HFF-Myc (cell line): ENCODE measurements at regions not wholly inside any gene's neighbourhood (a gene's known extent, or its start where the extent isn't known, plus 50 kb on each side); places are given as distances from the start of the nearest gene placed in this dataset.

ENCODE experiments used
- DNase-seq: peaks from one replicate; pipeline ENCODE4 v3.0.0-alpha.2; 2011; ENCODE audit warnings: low read depth; ENCODE audit errors: extremely low read depth
- H3K4me3 ChIP-seq: replicated peaks from 2 replicates; pipeline ENCODE4 v1.5.1; 2011; ENCODE audit warnings: low read depth, mild to moderate bottlenecking, control low read depth, low read length
- CTCF ChIP-seq: IDR thresholded peaks from 2 replicates; pipeline ENCODE4 v1.5.1; 2012; ENCODE audit warnings: mild to moderate bottlenecking, low read depth, low read length, control low read depth; ENCODE audit errors: missing control alignments

DNA sequence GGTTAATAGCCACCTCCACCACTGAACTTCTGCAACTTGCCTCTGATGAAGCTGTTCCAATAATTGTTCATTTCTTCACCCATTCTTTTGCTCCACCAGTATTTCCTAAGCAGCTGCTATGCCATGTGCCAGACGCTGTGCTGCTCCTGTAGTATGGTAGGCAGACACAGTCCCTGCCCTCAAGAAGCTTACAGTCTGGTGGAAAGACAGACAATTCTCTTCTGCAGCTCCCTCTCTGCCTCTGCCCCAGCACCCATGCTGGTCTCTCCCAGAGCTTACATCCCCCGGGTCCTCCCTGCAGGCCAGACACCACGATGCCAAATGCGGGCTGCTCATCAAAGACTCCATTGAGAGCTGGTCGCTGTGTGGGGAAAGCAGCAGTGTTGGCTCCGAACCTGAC, 111.6 kb upstream of the ESRRB start:
- DNase-seq: no peak
- TF ChIP-seq CTCF: no peak
- no peak overlapping the region for H3K4me3 ChIP-seq

GRCh38 chr14:76267322-76268046, 108.5 kb upstream of the ESRRB start:
- DNase-seq: no peak
- peak overlapping the region; percentile 35 for H3K4me3 ChIP-seq

DNA sequence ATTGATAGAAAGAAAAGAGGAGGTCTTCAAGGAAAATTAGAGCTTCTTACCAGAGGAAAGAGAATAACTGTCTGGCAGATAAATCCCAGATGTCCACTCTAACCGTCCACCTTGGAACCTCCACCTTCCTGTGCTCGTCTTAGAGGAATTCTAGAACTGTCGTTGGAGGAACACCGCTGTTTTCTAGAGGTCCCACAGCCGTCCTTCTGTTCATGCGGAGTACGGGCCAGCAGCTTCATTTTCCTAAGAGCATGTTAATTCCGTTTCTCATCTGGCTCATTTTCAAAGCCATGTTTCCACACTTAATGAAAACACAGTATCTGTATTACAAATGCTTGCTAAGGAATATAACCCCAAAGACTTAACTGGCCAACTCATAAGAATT, 107.9 kb upstream of the ESRRB start:
- DNase-seq: no peak
- no peak for TF ChIP-seq CTCF

More at GRCh38 chr14:76267322-76268046, 108.5 kb upstream of the ESRRB start:
- no peak for TF ChIP-seq CTCF

GRCh38 chr14:76268700-76269099, 107.2 kb upstream of the ESRRB start:
- H3K4me3 ChIP-seq: no peak overlapping the region
- DNase-seq: no peak
- no peak for TF ChIP-seq CTCF

More for the DNA sequence above, 107.9 kb upstream of the ESRRB start:
- peak overlapping the region; percentile 35 for H3K4me3 ChIP-seq

GRCh38 chr14:76271041-76271755, 104.7 kb upstream of the ESRRB start:
- DNase-seq: no peak
- no peak overlapping the region for H3K4me3 ChIP-seq
- no peak for TF ChIP-seq CTCF

GRCh38 chr14:76272349-76272748, 103.6 kb upstream of the ESRRB start:
- no peak for TF ChIP-seq CTCF
- no peak for DNase-seq
- H3K4me3 ChIP-seq: no peak overlapping the region

DNA sequence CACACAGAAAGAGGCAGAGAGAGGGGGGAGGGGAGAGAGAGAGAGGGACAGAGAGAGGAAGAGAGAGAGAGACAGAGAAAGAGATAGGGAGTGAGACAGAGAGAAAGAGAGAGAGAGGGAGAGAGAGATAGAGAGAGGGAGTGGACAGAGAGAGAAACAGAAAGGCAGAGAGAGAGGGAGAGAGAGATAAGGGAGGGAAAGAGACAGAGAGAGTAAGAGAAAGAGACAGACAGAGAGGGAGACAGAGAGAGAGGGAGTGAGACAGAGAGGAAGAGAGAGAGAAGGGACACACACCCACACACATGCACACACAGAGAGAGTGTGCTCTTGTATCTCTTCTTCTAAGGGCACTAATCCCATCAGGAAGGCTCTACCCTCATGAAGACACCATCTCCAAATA, 103.2 kb upstream of the ESRRB start:
- no peak for DNase-seq
- no peak overlapping the region for H3K4me3 ChIP-seq
- TF ChIP-seq CTCF: no peak
